GM21737 (cell line): ENCODE measurements at regions not wholly inside any gene's neighbourhood (a gene's known extent, or its start where the extent isn't known, plus 50 kb on each side); places are given as distances from the start of the nearest gene placed in this dataset.
"Not testable (repeated sequence)": the region's sequence is repeated elsewhere in the genome, so short reads cannot be mapped to it uniquely, and the experiment has no call there.

ENCODE experiments used
- ATAC-seq: cut with Tn5 transposase; IDR thresholded peaks from one replicate; pipeline ENCODE4 v1.9.1; 2021; ENCODE audit warnings: mild to moderate bottlenecking, moderate library complexity; ENCODE audit not compliant: unreplicated experiment

GRCh38 chr21:43291347-43291950 lies 122.6 kb downstream of the CRYAA start:
- ATAC-seq: no peak

GRCh38 chr21:43290421-43291346 lies 121.9 kb downstream of the CRYAA start:
- no peak for ATAC-seq

- no peak for ATAC-seq
These were observed 121.2 kb downstream of the CRYAA start for GRCh38 chr21:43289966-43290365.

- no peak for ATAC-seq
These were observed 120.6 kb downstream of the CRYAA start for GRCh38 chr21:43289442-43289841.

- no peak for ATAC-seq
These were observed 119.3 kb downstream of the CRYAA start for GRCh38 chr21:43287795-43288755.

- ATAC-seq: no peak
These were observed 118.4 kb downstream of the CRYAA start for GRCh38 chr21:43287111-43287760.

GRCh38 chr21:43286196-43286595 lies 117.4 kb downstream of the CRYAA start:
- ATAC-seq: no peak

- ATAC-seq: no peak
These were observed 115.9 kb downstream of the CRYAA start for GRCh38 chr21:43284700-43285099.

GRCh38 chr21:43284238-43284637 lies 115.4 kb downstream of the CRYAA start:
- no peak for ATAC-seq

GRCh38 chr21:43283925-43284221 lies 115.1 kb downstream of the CRYAA start:
- ATAC-seq: not testable (repeated sequence)

GRCh38 chr21:43283136-43283924 lies 114.5 kb downstream of the CRYAA start:
- no peak for ATAC-seq

GRCh38 chr21:43282358-43283120 lies 113.7 kb downstream of the CRYAA start:
- no peak for ATAC-seq

- no peak for ATAC-seq
These were observed 113.0 kb downstream of the CRYAA start for GRCh38 chr21:43281661-43282357.

GRCh38 chr21:43280949-43281633 lies 112.3 kb downstream of the CRYAA start:
- ATAC-seq: no peak

GRCh38 chr21:43279578-43279894 lies 110.7 kb downstream of the CRYAA start:
- ATAC-seq: no peak

- ATAC-seq: no peak
These were observed 110.2 kb downstream of the CRYAA start for GRCh38 chr21:43278766-43279577.

- no peak for ATAC-seq
These were observed 109.6 kb downstream of the CRYAA start for GRCh38 chr21:43278359-43278758.
